H1 (cell line): ENCODE measurements at regions not wholly inside any gene's neighbourhood (a gene's known extent, or its start where the extent isn't known, plus 50 kb on each side); places are given as distances from the start of the nearest gene placed in this dataset.

Experiments
- CTCF ChIA-PET: fragments of 300-600 bp; sonication (Branson Sonifier 250); formaldehyde crosslinking; loops from one replicate; lab custom pipeline; 2021; ENCODE audit not compliant: partially characterized antibody; lab: Charles Lee
- POLR2A ChIA-PET: fragments of 300-600 bp; sonication (Branson Sonifier 250); formaldehyde crosslinking; loops from one replicate; lab custom pipeline; 2021; ENCODE audit warnings: inconsistent platforms; ENCODE audit not compliant: partially characterized antibody; lab: Charles Lee
- DNase-seq, 2 experiments: peaks; one replicate each; pipeline versions ENCODE4 v3.0.0 to v3.0.0-alpha.2; 2010 to 2022; ENCODE audit warnings: low spot score in 2 of 2, low read depth in 1 of 2, mixed read lengths in 1 of 2
- FAIRE-seq: peaks from 2 replicates; lab custom pipeline; 2011; peaks lifted over from hg19 to GRCh38; lab: Jason Lieb, UNC
- H2AFZ ChIP-seq: 2 replicates; pipeline ENCODE4 v1.8.1; 2012; ENCODE audit warnings: low read length, inconsistent platforms
- H2AK5ac ChIP-seq: 2 replicates; pipeline ENCODE4 v1.6.1; 2013; ENCODE audit warnings: low read depth, low read length
- H2BK120ac ChIP-seq: replicated peaks from 2 replicates; pipeline ENCODE3; 2013; ENCODE audit warnings: low read depth, low read length, inconsistent platforms
- H2BK12ac ChIP-seq: 2 replicates; pipeline ENCODE4 v1.6.1; 2013; ENCODE audit warnings: low read depth, low read length
- H2BK15ac ChIP-seq: 2 replicates; pipeline ENCODE4 v1.6.1; 2013; ENCODE audit warnings: low read length
- H2BK20ac ChIP-seq: 2 replicates; pipeline ENCODE4 v1.6.1; 2013; ENCODE audit warnings: low read length
- H2BK5ac ChIP-seq: 2 replicates; pipeline ENCODE4 v1.6.1; 2013; ENCODE audit warnings: low read depth, low read length
- H3K14ac ChIP-seq: 2 replicates; pipeline ENCODE4 v1.6.1; 2013; ENCODE audit warnings: inconsistent platforms; ENCODE audit not compliant: insufficient read length
- H3K18ac ChIP-seq: 2 replicates; pipeline ENCODE4 v1.6.1; 2013; ENCODE audit warnings: low read length; ENCODE audit errors: extremely low read depth
- H3K23ac ChIP-seq: 2 replicates; pipeline ENCODE4 v1.6.1; 2013; ENCODE audit warnings: inconsistent platforms; ENCODE audit not compliant: insufficient read length
- H3K23me2 ChIP-seq: 2 replicates; pipeline ENCODE4 v1.6.1; 2013; ENCODE audit warnings: low read depth, low read length
- H3K27ac ChIP-seq: 2 replicates; pipeline ENCODE4 v1.6.1; 2011; ENCODE audit warnings: low read depth, low read length, inconsistent platforms
- H3K27me3 ChIP-seq, 4 experiments: replicated peaks in 1 of 4; 1 replicate in 1 of 4; 2 replicates in 3 of 4; pipeline versions ENCODE4 v1.6.1 to v1.8.1; 2011 to 2013; ENCODE audit warnings: low read length in 3 of 4, mild to moderate bottlenecking in 3 of 4, inconsistent platforms in 2 of 4, mixed read lengths in 2 of 4, moderate library complexity in 1 of 4; ENCODE audit not compliant: control insufficient read depth in 3 of 4, insufficient read depth in 3 of 4; ENCODE audit errors: extremely low read depth in 1 of 4
- H3K36me3 ChIP-seq, 4 experiments: 2 replicates each; pipeline versions ENCODE4 v1.6.1 to v1.8.1; 2011 to 2013; ENCODE audit warnings: mild to moderate bottlenecking in 4 of 4, low read length in 3 of 4, moderate library complexity in 2 of 4, control low read depth in 1 of 4, inconsistent platforms in 1 of 4; ENCODE audit not compliant: insufficient read depth in 4 of 4, control insufficient read depth in 2 of 4
- H3K4ac ChIP-seq: replicated peaks from 2 replicates; pipeline ENCODE3; 2013; ENCODE audit warnings: low read length, low read depth, mixed read lengths, inconsistent platforms; ENCODE audit not compliant: insufficient read length
- H3K4me1 ChIP-seq, 4 experiments: replicated peaks in 1 of 4; 1 replicate in 1 of 4; 2 replicates in 3 of 4; pipeline versions ENCODE4 v1.6.1 to v1.8.1; 2011 to 2013; ENCODE audit warnings: low read length in 3 of 4, inconsistent platforms in 2 of 4, mixed read lengths in 1 of 4; ENCODE audit not compliant: insufficient read depth in 4 of 4, control insufficient read depth in 3 of 4
- H3K4me2 ChIP-seq, 2 experiments: 2 replicates each; pipeline versions ENCODE4 v1.6.1 to v1.8.1; 2011 to 2013; ENCODE audit warnings: low read depth in 2 of 2, low read length in 2 of 2, control low read depth in 1 of 2, inconsistent platforms in 1 of 2, mild to moderate bottlenecking in 1 of 2; ENCODE audit not compliant: insufficient read depth in 1 of 2
- H3K4me3 ChIP-seq, 4 experiments: fragments of 200-600, 300-600 bp in 1 of 4; sonication (generic), shearing (Covaris generic), sonication (Bioruptor Twin) in 1 of 4; 2 replicates each; pipeline versions ENCODE4 v1.5.1 to v1.8.1; 2011 to 2016; ENCODE audit warnings: low read length in 4 of 4, low read depth in 3 of 4, control low read depth in 2 of 4, inconsistent platforms in 2 of 4, mild to moderate bottlenecking in 2 of 4, mixed read lengths in 1 of 4, moderate library complexity in 1 of 4; ENCODE audit not compliant: insufficient read depth in 2 of 4; ENCODE audit errors: extremely low read depth in 1 of 4
- H3K56ac ChIP-seq: replicated peaks from 2 replicates; pipeline ENCODE3; 2013; ENCODE audit warnings: low read depth, mild to moderate bottlenecking, mixed read lengths, low read length, inconsistent platforms; ENCODE audit not compliant: insufficient read length
- H3K79me1 ChIP-seq: 2 replicates; pipeline ENCODE4 v1.6.1; 2013; ENCODE audit warnings: low read depth, low read length, control low read depth
- H3K79me2 ChIP-seq, 2 experiments: 2 replicates each; pipeline versions ENCODE4 v1.6.1 to v1.8.1; 2012 to 2013; ENCODE audit warnings: low read length in 2 of 2, mild to moderate bottlenecking in 2 of 2, inconsistent platforms in 1 of 2; ENCODE audit not compliant: insufficient read depth in 2 of 2, control insufficient read depth in 1 of 2
- H3K9ac ChIP-seq, 4 experiments: replicated peaks in 1 of 4; 1 replicate in 1 of 4; 2 replicates in 3 of 4; pipeline versions ENCODE4 v1.6.1 to v1.8.1; 2011 to 2013; ENCODE audit warnings: low read depth in 3 of 4, low read length in 3 of 4, control low read depth in 2 of 4, mild to moderate bottlenecking in 2 of 4, moderate library complexity in 2 of 4, inconsistent platforms in 1 of 4; ENCODE audit errors: extremely low read depth in 1 of 4
- H3K9me3 ChIP-seq, 2 experiments: 2 replicates each; pipeline versions ENCODE4 v1.6.1 to v1.8.1; 2012 to 2013; ENCODE audit warnings: mild to moderate bottlenecking in 2 of 2, moderate library complexity in 2 of 2, control low read depth in 1 of 2, inconsistent platforms in 1 of 2, low read depth in 1 of 2, low read length in 1 of 2, mixed read lengths in 1 of 2; ENCODE audit not compliant: insufficient read depth in 2 of 2
- H4K20me1 ChIP-seq, 2 experiments: replicated peaks in 1 of 2; 2 replicates each; pipeline versions ENCODE3 to v1.8.1; 2011 to 2013; ENCODE audit warnings: inconsistent platforms in 2 of 2, low read length in 2 of 2, mild to moderate bottlenecking in 1 of 2; ENCODE audit not compliant: insufficient read depth in 2 of 2, control insufficient read depth in 1 of 2
- H4K5ac ChIP-seq: 2 replicates; pipeline ENCODE4 v1.6.1; 2013; ENCODE audit warnings: low read length, low read depth, mixed read lengths, inconsistent platforms; ENCODE audit not compliant: insufficient read length
- H4K8ac ChIP-seq: 2 replicates; pipeline ENCODE4 v1.8.0; 2013; ENCODE audit warnings: mild to moderate bottlenecking, moderate library complexity, low read length, inconsistent platforms; ENCODE audit not compliant: insufficient read depth; ENCODE audit errors: extremely low read depth
- H4K91ac ChIP-seq: replicated peaks from 2 replicates; pipeline ENCODE3; 2013; ENCODE audit warnings: low read length, mixed read lengths, inconsistent platforms; ENCODE audit not compliant: insufficient read length
- CEBPB ChIP-seq: IDR thresholded peaks from 2 replicates; pipeline ENCODE4 v1.6.1; 2012; ENCODE audit warnings: low read depth, low read length
- CHD1 ChIP-seq: IDR thresholded peaks from 2 replicates; pipeline ENCODE4 v1.6.1; 2012; ENCODE audit warnings: low read depth, low read length, improper control_type of control experiment
- CTBP2 ChIP-seq: IDR thresholded peaks from 2 replicates; pipeline ENCODE4 v1.7.0; 2011; ENCODE audit warnings: borderline replicate concordance, mild to moderate bottlenecking, moderate library complexity, mixed read lengths, low read length; ENCODE audit not compliant: insufficient read depth, insufficient read length
- GABPA ChIP-seq: IDR thresholded peaks from 2 replicates; pipeline ENCODE4 v1.6.1; 2011; ENCODE audit warnings: mild to moderate bottlenecking, low read length, moderate library complexity, borderline replicate concordance; ENCODE audit not compliant: insufficient read depth
- KDM5A ChIP-seq: fragments of 200-600 bp; IDR thresholded peaks from 2 replicates; pipeline ENCODE4 v1.7.1; 2012; ENCODE audit warnings: mild to moderate bottlenecking, low read length, inconsistent platforms, mixed read lengths
- MAFK ChIP-seq: IDR thresholded peaks from 2 replicates; pipeline ENCODE4 v1.6.1; 2012; ENCODE audit warnings: low read depth, mild to moderate bottlenecking, improper control_type of control experiment, low read length
- NANOG ChIP-seq: IDR thresholded peaks from 2 replicates; pipeline ENCODE4 v1.6.1; 2011; ENCODE audit warnings: low read length, low read depth, mild to moderate bottlenecking, inconsistent platforms; ENCODE audit not compliant: insufficient read depth, poor library complexity, severe bottlenecking
- PHF8 ChIP-seq: fragments of 200-600 bp; sonication (generic); conservative IDR thresholded peaks from 2 replicates; pipeline ENCODE4 v1.7.1; 2012; ENCODE audit warnings: low read depth, mild to moderate bottlenecking, inconsistent platforms, low read length, moderate library complexity
- POLR2AphosphoS5 ChIP-seq: IDR thresholded peaks from 2 replicates; pipeline ENCODE4 v1.6.1; 2011; ENCODE audit warnings: low read depth, low read length
- POU5F1 ChIP-seq: IDR thresholded peaks from 2 replicates; pipeline ENCODE4 v1.6.1; 2011; ENCODE audit warnings: low read depth, mild to moderate bottlenecking, low read length, moderate library complexity
- RNF2 ChIP-seq: fragments of 200-900, 300-1000 bp; sonication (generic); IDR thresholded peaks from 2 replicates; pipeline ENCODE4 v1.7.1; 2016; ENCODE audit warnings: borderline replicate concordance, low read depth, mild to moderate bottlenecking, antibody characterized with exemption, low read length; ENCODE audit not compliant: poor library complexity, severe bottlenecking; ENCODE audit errors: missing control alignments
- SP4 ChIP-seq: IDR thresholded peaks from 2 replicates; pipeline ENCODE4 v1.6.1; 2012; ENCODE audit warnings: low read length, inconsistent platforms
- USF2 ChIP-seq: IDR thresholded peaks from 2 replicates; pipeline ENCODE4 v1.6.1; 2011; ENCODE audit warnings: low read length, improper control_type of control experiment
- WGBS, 2 experiments: shearing (Covaris generic) in 1 of 2; methylation state at CpG; one replicate each; pipeline versions ENCODE4 v1.1.6 to v1.1.7; 2013 to 2015; ENCODE audit warnings: low lambda C conversion rate in 2 of 2, mixed read lengths in 2 of 2, inconsistent platforms in 1 of 2, low coverage in 1 of 2, missing lambda C conversion rate in 1 of 2; ENCODE audit not compliant: insufficient replicate concordance in 2 of 2, insufficient coverage in 1 of 2, insufficient read length in 1 of 2; ENCODE audit errors: extremely low coverage in 1 of 2, missing lambda C conversion rate in 1 of 2; 5-methylcytosine and 5-hydroxymethylcytosine counted together

- no peak overlapping the region for H3K4me2 ChIP-seq
- no peak overlapping the region for H3K18ac ChIP-seq
- H3K79me2 ChIP-seq, result no peaks in the 10 kb centered on the region
- H3K4me1 ChIP-seq, result peaks cover 0 to 4% (median 3%) of the 10 kb centered on the region in 4 experiments; a peak in 6 of 7 replicates
- H3K56ac ChIP-seq, result no peak overlapping the region
- H3K14ac ChIP-seq, result no peak overlapping the region
- ChIA-PET POLR2A (interaction anchor here (0.6 kb wide), 2 partner anchors 50 to 71 kb away, joined by 3 read pairs; no protein-coding TSS in a partner anchor), CTCF (interaction anchor here (0.6 to 1.0 kb wide), 2 partner anchors 32 to 864 kb away, joined by 3 read pairs; no protein-coding TSS in a partner anchor)
- H4K8ac ChIP-seq, result no peak overlapping the region
- H3K4me3 ChIP-seq, result no peak overlapping the region
- no peak overlapping the region for H2BK12ac ChIP-seq
- no peak overlapping the region for H2BK120ac ChIP-seq
- no peak overlapping the region for H3K4ac ChIP-seq
- H3K36me3 ChIP-seq, result no peaks in the 10 kb centered on the region; a peak in 1 of 8 replicates
- WGBS, 2 experiments, result 87% methylated on average over 4 of the region's 4 CpGs; no CpG with 5 or more reads in 1 of the 2 experiments
- H2BK15ac ChIP-seq, result no peak overlapping the region
- H4K20me1 ChIP-seq, result no peaks in the 10 kb centered on the region
- no peak overlapping the region for H3K27ac ChIP-seq
- H3K27me3 ChIP-seq, result peaks cover 0 to 4% (median 0%) of the 10 kb centered on the region in 4 experiments; a peak in 2 of 7 replicates
- DNase-seq (no peak), FAIRE-seq (no peak)
- H3K23ac ChIP-seq, result no peak overlapping the region
- no peak overlapping the region for H2AK5ac ChIP-seq
- H2AFZ ChIP-seq, result no peak overlapping the region
- H2BK5ac ChIP-seq, result no peak overlapping the region
- no peak overlapping the region for H4K91ac ChIP-seq
- H4K5ac ChIP-seq, result no peak overlapping the region
- no peak overlapping the region for H3K9ac ChIP-seq
- H3K9me3 ChIP-seq, result no peaks in the 10 kb centered on the region
- H2BK20ac ChIP-seq, result no peak overlapping the region
- peaks cover 4% of the 10 kb centered on the region for H3K23me2 ChIP-seq
- H3K79me1 ChIP-seq, result no peaks in the 10 kb centered on the region
- TF ChIP-seq GABPA (no peak), PHF8 (no peak), CTBP2 (no peak), RNF2 (no peak), KDM5A (no peak), POLR2AphosphoS5 (no peak), CEBPB (no peak), NANOG (no peak), SP4 (no peak), USF2 (no peak), CHD1 (no peak), POU5F1 (no peak), MAFK (no peak)
Observed at GRCh38 chr12:116504438-116504837, 54.7 kb upstream of the MAP1LC3B2 start.
